ENCODE measurements at regions not wholly inside any gene's neighbourhood (a gene's known extent, or its start where the extent isn't known, plus 50 kb on each side); places are given as distances from the start of the nearest gene placed in this dataset.

GRCh38 chr7:116418524-116418923 is 81.0 kb upstream of the CAV2 start:
- no peaks in the 10 kb centered on the region for H3K9me3 ChIP-seq (ENCODE audit: insufficient read depth, low read depth)
- no peak overlapping the region for H3K4me2 ChIP-seq
- no peaks in the 10 kb centered on the region for H3K9me2 ChIP-seq (ENCODE audit: insufficient read depth)
- no TSS peak for BruUV-seq (replicated peaks)
- POLR2A ChIA-PET (ENCODE audit: unreplicated experiment), result no interaction called here
- 0 out of 2 replicates have a peak, but pooled peaks cover 5% of the 10 kb centered on the region for H3K4me1 ChIP-seq (replicated peaks; ENCODE audit: insufficient read depth)
- 0 out of 2 replicates have a peak, but pooled peaks cover 3% of the 10 kb centered on the region for H3F3A ChIP-seq (ENCODE audit: insufficient read depth, low read depth)
- no peak overlapping the region for H3K4me3 ChIP-seq
- no peak overlapping the region for H3K27ac ChIP-seq
- no peak overlapping the region for H2AFZ ChIP-seq
- no peaks in the 10 kb centered on the region for H4K20me1 ChIP-seq (ENCODE audit: insufficient read depth)
- CTCF ChIA-PET, result no interaction called here
- H3K27me3 ChIP-seq (ENCODE audit: insufficient read depth, low read depth), result no peaks in the 10 kb centered on the region
- DNase-seq, result no peak
- no peaks in the 10 kb centered on the region for H3K79me2 ChIP-seq (ENCODE audit: low read depth)
- no peak for TF ChIP-seq CTCF (conservative IDR thresholded peaks at IDR 0.05)
- intact Hi-C loops (cut with micrococcal nuclease; ENCODE audit: unreplicated experiment), result no loop called here
- H3K36me3 ChIP-seq (ENCODE audit: low read depth), result no peaks in the 10 kb centered on the region

GRCh38 chr7:116420003-116420402 is 79.5 kb upstream of the CAV2 start:
- no peak overlapping the region for H3K4me2 ChIP-seq

GRCh38 chr7:116421298-116421697 is 78.2 kb upstream of the CAV2 start:
- DNase-seq, result no peak
- no TSS peak for BruUV-seq (replicated peaks)
- ChIA-PET POLR2A (ENCODE audit: unreplicated experiment) (interaction anchor here (0.6 kb wide), 1 partner anchor 83 kb away, joined by 3 read pairs; no protein-coding TSS in a partner anchor), CTCF (interaction anchor here (0.6 kb wide), 1 partner anchor 152 kb away, joined by 3 read pairs; no protein-coding TSS in a partner anchor)
- Histone ChIP-seq H3K4me1 (replicated peaks; ENCODE audit: insufficient read depth) (peaks cover 17% of the 10 kb centered on the region), H3K4me2 (no peak overlapping the region), H3K27ac (no peak overlapping the region), H3K36me3 (ENCODE audit: low read depth) (no peaks in the 10 kb centered on the region), H3K27me3 (ENCODE audit: insufficient read depth, low read depth) (no peaks in the 10 kb centered on the region), H3K9me2 (ENCODE audit: insufficient read depth) (no peaks in the 10 kb centered on the region), H4K20me1 (ENCODE audit: insufficient read depth) (no peaks in the 10 kb centered on the region), H3K79me2 (ENCODE audit: low read depth) (no peaks in the 10 kb centered on the region), H2AFZ (no peak overlapping the region), H3K4me3 (no peak overlapping the region), H3F3A (ENCODE audit: insufficient read depth, low read depth) (peaks cover 10% of the 10 kb centered on the region), H3K9me3 (ENCODE audit: insufficient read depth, low read depth) (no peaks in the 10 kb centered on the region; the same call in 1 of the 2 replicates)
- intact Hi-C loops (cut with micrococcal nuclease; ENCODE audit: unreplicated experiment), result loop anchor here (10.0 kb wide), 1 partner anchor 164 kb away; no protein-coding TSS in a partner anchor
- TF ChIP-seq EZH2 (IDR thresholded peaks at IDR 0.05; ENCODE audit: low read depth) (no peak), CTCF (conservative IDR thresholded peaks at IDR 0.05) (no peak)

More at GRCh38 chr7:116420003-116420402, 79.5 kb upstream of the CAV2 start:
- Histone ChIP-seq H3F3A (ENCODE audit: insufficient read depth, low read depth) (0 out of 2 replicates have a peak, but pooled peaks cover 3% of the 10 kb centered on the region), H3K4me3 (no peak overlapping the region), H3K9me2 (ENCODE audit: insufficient read depth) (no peaks in the 10 kb centered on the region), H2AFZ (no peak overlapping the region), H3K27me3 (ENCODE audit: insufficient read depth, low read depth) (no peaks in the 10 kb centered on the region), H3K4me1 (replicated peaks; ENCODE audit: insufficient read depth) (0 out of 2 replicates have a peak, but pooled peaks cover 5% of the 10 kb centered on the region), H3K79me2 (ENCODE audit: low read depth) (no peaks in the 10 kb centered on the region), H4K20me1 (ENCODE audit: insufficient read depth) (no peaks in the 10 kb centered on the region), H3K9me3 (ENCODE audit: insufficient read depth, low read depth) (no peaks in the 10 kb centered on the region; the same call in 1 of the 2 replicates), H3K27ac (no peak overlapping the region), H3K36me3 (ENCODE audit: low read depth) (no peaks in the 10 kb centered on the region)
- no TSS peak for BruUV-seq (replicated peaks)
- CTCF ChIA-PET, result no interaction called here
- intact Hi-C loops (cut with micrococcal nuclease; ENCODE audit: unreplicated experiment), result loop anchor here (10.0 kb wide), 1 partner anchor 165 kb away; no protein-coding TSS in a partner anchor
- no peak for DNase-seq
- POLR2A ChIA-PET (ENCODE audit: unreplicated experiment), result interaction anchor here (0.7 kb wide), 1 partner anchor 68 kb away, joined by 5 read pairs; no protein-coding TSS in a partner anchor
- TF ChIP-seq CTCF (conservative IDR thresholded peaks at IDR 0.05) (no peak), EZH2 (IDR thresholded peaks at IDR 0.05; ENCODE audit: low read depth) (no peak)

Measured in PC-9 (cell line).